ENCODE measurements at regions not wholly inside any gene's neighbourhood (a gene's known extent, or its start where the extent isn't known, plus 50 kb on each side); places are given as distances from the start of the nearest gene placed in this dataset.
"Not testable (repeated sequence)": the region's sequence is repeated elsewhere in the genome, so short reads cannot be mapped to it uniquely, and the experiment has no call there.

DNA sequence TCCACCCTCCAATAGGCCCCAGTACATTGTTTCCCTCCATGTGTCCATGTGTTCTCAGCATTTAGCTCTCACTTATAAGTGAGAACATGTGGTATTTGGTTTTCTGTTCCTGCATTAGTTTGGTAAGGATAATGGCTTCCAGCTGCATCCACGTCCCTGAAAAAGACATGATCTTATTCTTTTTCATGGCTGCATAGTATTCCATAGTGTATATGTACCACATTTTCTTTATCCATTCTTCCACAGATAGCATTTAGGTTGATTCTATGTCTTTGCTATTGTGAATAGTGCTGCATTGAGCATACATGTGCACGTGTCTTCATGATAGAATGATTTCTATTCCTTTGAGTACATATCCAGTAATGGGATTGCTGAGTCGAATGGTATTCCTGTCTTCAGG lies 114.0 kb upstream of the ABCB5 start:
- not testable (repeated sequence) for H3K4me1 ChIP-seq (ENCODE audit: control insufficient read depth, insufficient read depth, low read length); H3K4me3 ChIP-seq (ENCODE audit: low read depth, low read length); H3K9ac ChIP-seq (ENCODE audit: low read depth, low read length); H3K27me3 ChIP-seq (ENCODE audit: control insufficient read depth, insufficient read depth, low read length); H3K36me3 ChIP-seq (ENCODE audit: control insufficient read depth, insufficient read depth, low read length); H3K27ac ChIP-seq (ENCODE audit: low read depth, low read length); H3K9me3 ChIP-seq (ENCODE audit: control insufficient read depth, insufficient read depth, low read length)

GRCh38 chr7:20503278-20503950 lies 112.1 kb upstream of the ABCB5 start:
- Histone ChIP-seq H3K9me3 (ENCODE audit: control insufficient read depth, insufficient read depth, low read length) (no peaks in the 10 kb centered on the region), H3K27me3 (ENCODE audit: control insufficient read depth, insufficient read depth, low read length) (no peaks in the 10 kb centered on the region), H3K9ac (ENCODE audit: low read depth, low read length) (no peak overlapping the region), H3K27ac (ENCODE audit: low read depth, low read length) (no peak overlapping the region), H3K4me3 (ENCODE audit: low read depth, low read length) (no peak overlapping the region), H3K36me3 (ENCODE audit: control insufficient read depth, insufficient read depth, low read length) (no peaks in the 10 kb centered on the region), H3K4me1 (ENCODE audit: control insufficient read depth, insufficient read depth, low read length) (no peaks in the 10 kb centered on the region)

DNA sequence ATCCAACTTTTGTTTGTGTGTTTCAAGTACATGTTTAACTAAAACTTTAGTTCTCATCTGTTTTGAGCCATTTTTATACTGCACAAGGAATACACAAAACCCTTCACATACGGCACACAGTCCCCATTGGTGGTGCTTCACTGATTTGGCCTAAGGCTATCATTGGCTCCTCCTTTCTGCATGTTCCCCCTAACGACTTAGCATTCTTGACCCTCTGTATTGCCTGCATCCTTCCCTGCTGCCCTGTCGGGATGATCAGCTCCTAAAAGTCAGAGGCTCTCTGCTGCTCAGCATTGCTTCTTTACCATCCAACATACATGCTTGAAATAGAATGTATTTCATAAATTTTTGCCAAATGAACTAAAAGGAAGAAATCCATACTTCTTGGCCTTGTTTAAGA lies 111.4 kb upstream of the ABCB5 start:
- Histone ChIP-seq H3K4me3 (ENCODE audit: low read depth, low read length) (no peak overlapping the region), H3K9me3 (ENCODE audit: control insufficient read depth, insufficient read depth, low read length) (no peaks in the 10 kb centered on the region), H3K36me3 (ENCODE audit: control insufficient read depth, insufficient read depth, low read length) (no peaks in the 10 kb centered on the region), H3K9ac (ENCODE audit: low read depth, low read length) (no peak overlapping the region), H3K27me3 (ENCODE audit: control insufficient read depth, insufficient read depth, low read length) (no peaks in the 10 kb centered on the region), H3K4me1 (ENCODE audit: control insufficient read depth, insufficient read depth, low read length) (no peaks in the 10 kb centered on the region), H3K27ac (ENCODE audit: low read depth, low read length) (no peak overlapping the region)

DNA sequence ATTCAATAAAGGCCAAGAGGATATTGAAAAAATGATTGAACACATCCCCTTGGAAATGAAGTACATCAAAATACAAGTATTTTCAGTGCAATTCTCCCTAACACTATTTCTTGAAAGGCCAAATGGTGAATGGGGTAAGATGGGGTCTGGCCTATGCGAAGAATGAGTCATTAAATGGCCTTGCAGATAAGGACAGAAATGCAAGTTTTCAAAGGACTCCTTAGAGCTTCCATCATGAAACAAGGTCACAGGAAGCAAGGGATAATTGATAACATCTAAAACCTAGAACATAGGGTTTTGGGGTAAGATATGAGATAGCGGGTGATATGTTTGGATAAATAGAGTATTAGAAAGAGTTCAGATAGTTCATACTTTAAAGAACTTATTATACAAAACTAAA lies 109.3 kb upstream of the ABCB5 start:
- no peak overlapping the region for H3K4me3 ChIP-seq (ENCODE audit: low read depth, low read length)
- H3K9me3 ChIP-seq (ENCODE audit: control insufficient read depth, insufficient read depth, low read length), result no peaks in the 10 kb centered on the region
- H3K4me1 ChIP-seq (ENCODE audit: control insufficient read depth, insufficient read depth, low read length), result no peaks in the 10 kb centered on the region
- H3K9ac ChIP-seq (ENCODE audit: low read depth, low read length), result no peak overlapping the region
- H3K36me3 ChIP-seq (ENCODE audit: control insufficient read depth, insufficient read depth, low read length), result no peaks in the 10 kb centered on the region
- no peak overlapping the region for H3K27ac ChIP-seq (ENCODE audit: low read depth, low read length)
- H3K27me3 ChIP-seq (ENCODE audit: control insufficient read depth, insufficient read depth, low read length), result no peaks in the 10 kb centered on the region

- Histone ChIP-seq H3K4me1 (ENCODE audit: control insufficient read depth, insufficient read depth, low read length) (no peaks in the 10 kb centered on the region), H3K27me3 (ENCODE audit: control insufficient read depth, insufficient read depth, low read length) (no peaks in the 10 kb centered on the region), H3K36me3 (ENCODE audit: control insufficient read depth, insufficient read depth, low read length) (no peaks in the 10 kb centered on the region), H3K9ac (ENCODE audit: low read depth, low read length) (no peak overlapping the region), H3K4me3 (ENCODE audit: low read depth, low read length) (no peak overlapping the region), H3K27ac (ENCODE audit: low read depth, low read length) (no peak overlapping the region), H3K9me3 (ENCODE audit: control insufficient read depth, insufficient read depth, low read length) (no peaks in the 10 kb centered on the region)
These were observed 108.3 kb upstream of the ABCB5 start for GRCh38 chr7:20507157-20507556.

DNA sequence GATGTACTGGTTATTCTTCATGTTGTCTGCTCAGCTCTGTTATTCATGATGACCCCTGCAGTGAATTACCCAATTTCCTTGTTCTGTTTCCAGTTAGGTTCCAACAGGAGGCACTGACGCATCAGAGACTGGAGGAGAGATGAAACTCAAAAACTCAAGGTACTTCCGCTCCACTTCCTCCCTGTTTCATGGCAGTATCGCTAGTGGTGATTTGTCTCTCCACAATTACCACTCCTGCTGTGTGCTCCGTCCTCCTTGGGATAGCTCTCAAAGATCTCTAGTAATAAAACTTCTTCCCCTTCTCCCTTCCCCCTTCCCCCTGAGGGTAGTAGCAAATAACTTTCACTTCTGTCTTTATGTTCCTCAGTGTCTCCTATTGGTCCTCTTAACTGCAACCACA lies 107.4 kb upstream of the ABCB5 start:
- H3K36me3 ChIP-seq (ENCODE audit: control insufficient read depth, insufficient read depth, low read length), result no peaks in the 10 kb centered on the region
- no peak overlapping the region for H3K4me3 ChIP-seq (ENCODE audit: low read depth, low read length)

DNA sequence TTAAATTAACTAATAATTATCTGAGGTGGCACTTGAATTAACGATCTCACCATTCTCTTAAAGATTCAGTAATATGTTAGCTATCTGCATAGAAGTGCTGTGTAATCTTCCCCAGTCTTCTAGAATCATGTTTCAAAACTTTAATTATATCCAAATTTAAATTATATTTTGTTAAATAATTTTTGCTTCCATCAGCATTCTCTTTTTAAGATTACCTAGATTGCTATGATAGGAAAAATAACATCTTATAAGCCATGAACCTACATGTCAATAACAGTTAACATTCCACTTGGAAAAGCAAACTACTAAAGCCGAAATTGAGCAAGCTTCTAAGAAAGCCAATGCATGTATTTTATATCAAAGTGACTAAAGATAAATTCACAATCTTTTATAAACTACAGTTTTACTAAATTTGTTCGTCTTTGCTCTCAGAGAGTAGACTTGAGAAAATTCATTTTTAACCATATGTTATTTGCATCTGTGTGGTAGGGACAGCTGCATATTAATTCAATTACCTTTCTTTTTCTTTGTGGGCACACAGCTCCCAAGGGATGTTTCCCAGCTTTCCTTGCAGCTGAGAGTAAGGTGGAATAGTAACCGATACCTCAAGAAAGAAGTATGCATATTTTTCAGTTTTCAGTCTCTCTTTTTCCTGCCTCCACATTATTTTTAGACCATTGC lies 105.4 kb upstream of the ABCB5 start:
- Histone ChIP-seq H3K9ac (ENCODE audit: low read depth, low read length) (no peak overlapping the region), H3K4me3 (ENCODE audit: low read depth, low read length) (no peak overlapping the region), H3K27ac (ENCODE audit: low read depth, low read length) (no peak overlapping the region), H3K9me3 (ENCODE audit: control insufficient read depth, insufficient read depth, low read length) (no peaks in the 10 kb centered on the region), H3K4me1 (ENCODE audit: control insufficient read depth, insufficient read depth, low read length) (no peaks in the 10 kb centered on the region), H3K36me3 (ENCODE audit: control insufficient read depth, insufficient read depth, low read length) (no peaks in the 10 kb centered on the region), H3K27me3 (ENCODE audit: control insufficient read depth, insufficient read depth, low read length) (no peaks in the 10 kb centered on the region)

More for the DNA sequence above, 107.4 kb upstream of the ABCB5 start:
- no peaks in the 10 kb centered on the region for H3K9me3 ChIP-seq (ENCODE audit: control insufficient read depth, insufficient read depth, low read length)
- H3K4me1 ChIP-seq (ENCODE audit: control insufficient read depth, insufficient read depth, low read length), result no peaks in the 10 kb centered on the region
- no peak overlapping the region for H3K27ac ChIP-seq (ENCODE audit: low read depth, low read length)
- H3K9ac ChIP-seq (ENCODE audit: low read depth, low read length), result no peak overlapping the region
- no peaks in the 10 kb centered on the region for H3K27me3 ChIP-seq (ENCODE audit: control insufficient read depth, insufficient read depth, low read length)

- Histone ChIP-seq H3K36me3 (ENCODE audit: control insufficient read depth, insufficient read depth, low read length) (no peaks in the 10 kb centered on the region), H3K4me1 (ENCODE audit: control insufficient read depth, insufficient read depth, low read length) (no peaks in the 10 kb centered on the region), H3K9ac (ENCODE audit: low read depth, low read length) (no peak overlapping the region), H3K4me3 (ENCODE audit: low read depth, low read length) (no peak overlapping the region), H3K27ac (ENCODE audit: low read depth, low read length) (no peak overlapping the region), H3K9me3 (ENCODE audit: control insufficient read depth, insufficient read depth, low read length) (no peaks in the 10 kb centered on the region), H3K27me3 (ENCODE audit: control insufficient read depth, insufficient read depth, low read length) (no peaks in the 10 kb centered on the region)
These were observed 104.9 kb upstream of the ABCB5 start for GRCh38 chr7:20510573-20510900.

GRCh38 chr7:20513341-20513740 lies 102.1 kb upstream of the ABCB5 start:
- H3K27me3 ChIP-seq (ENCODE audit: control insufficient read depth, insufficient read depth, low read length), result no peaks in the 10 kb centered on the region
- H3K27ac ChIP-seq (ENCODE audit: low read depth, low read length), result no peak overlapping the region
- no peak overlapping the region for H3K9ac ChIP-seq (ENCODE audit: low read depth, low read length)
- no peaks in the 10 kb centered on the region for H3K9me3 ChIP-seq (ENCODE audit: control insufficient read depth, insufficient read depth, low read length)
- H3K4me1 ChIP-seq (ENCODE audit: control insufficient read depth, insufficient read depth, low read length), result no peaks in the 10 kb centered on the region
- no peaks in the 10 kb centered on the region for H3K36me3 ChIP-seq (ENCODE audit: control insufficient read depth, insufficient read depth, low read length)
- H3K4me3 ChIP-seq (ENCODE audit: low read depth, low read length), result no peak overlapping the region

DNA sequence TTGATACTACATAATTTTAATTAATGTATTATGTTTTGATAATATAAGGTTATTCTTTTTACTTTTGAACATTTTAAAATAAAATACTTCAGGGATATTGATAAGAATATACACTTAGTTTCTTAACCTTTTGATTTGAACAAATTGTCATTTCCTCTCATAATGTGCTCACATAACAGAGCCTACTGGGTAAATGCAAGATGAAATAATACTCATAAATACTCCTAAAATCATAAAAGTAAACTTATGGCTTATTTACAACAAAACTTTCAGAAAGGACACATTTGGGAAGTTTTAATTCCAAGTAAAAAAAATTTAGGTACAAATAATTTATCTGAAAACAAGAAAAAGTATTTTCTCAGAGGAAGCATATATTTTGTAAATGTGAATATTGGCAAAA lies 101.6 kb upstream of the ABCB5 start:
- Histone ChIP-seq H3K4me3 (ENCODE audit: low read depth, low read length) (no peak overlapping the region), H3K4me1 (ENCODE audit: control insufficient read depth, insufficient read depth, low read length) (no peaks in the 10 kb centered on the region), H3K9me3 (ENCODE audit: control insufficient read depth, insufficient read depth, low read length) (no peaks in the 10 kb centered on the region), H3K9ac (ENCODE audit: low read depth, low read length) (no peak overlapping the region), H3K27ac (ENCODE audit: low read depth, low read length) (no peak overlapping the region), H3K36me3 (ENCODE audit: control insufficient read depth, insufficient read depth, low read length) (no peaks in the 10 kb centered on the region), H3K27me3 (ENCODE audit: control insufficient read depth, insufficient read depth, low read length) (no peaks in the 10 kb centered on the region)

- Histone ChIP-seq H3K9me3 (ENCODE audit: control insufficient read depth, insufficient read depth, low read length) (no peaks in the 10 kb centered on the region), H3K27ac (ENCODE audit: low read depth, low read length) (no peak overlapping the region), H3K4me3 (ENCODE audit: low read depth, low read length) (no peak overlapping the region), H3K4me1 (ENCODE audit: control insufficient read depth, insufficient read depth, low read length) (no peaks in the 10 kb centered on the region), H3K9ac (ENCODE audit: low read depth, low read length) (no peak overlapping the region), H3K36me3 (ENCODE audit: control insufficient read depth, insufficient read depth, low read length) (no peaks in the 10 kb centered on the region), H3K27me3 (ENCODE audit: control insufficient read depth, insufficient read depth, low read length) (no peaks in the 10 kb centered on the region)
These were observed 101.1 kb upstream of the ABCB5 start for GRCh38 chr7:20514364-20514763.
